Esophagus squamous epithelium (tissue), 5 donors: ENCODE measurements at regions not wholly inside any gene's neighbourhood (a gene's known extent, or its start where the extent isn't known, plus 50 kb on each side); places are given as distances from the start of the nearest gene placed in this dataset.

Experiments
- DNase-seq: peaks from one replicate; lab custom pipeline; 2025; lab: John Stamatoyannopoulos, UW
- H3K27ac ChIP-seq, 4 donors: fragments of 200-600 bp; sonication (generic); one replicate each; pipeline ENCODE4 v1.5.1; 2016 to 2019; ENCODE audit warnings: mild to moderate bottlenecking in 1 of 4
- H3K27me3 ChIP-seq, 4 donors: fragments of 200-600 bp; sonication (generic); 1 replicate in 3 of 4; 2 replicates in 1 of 4; pipeline versions ENCODE4 v1.5.1 to v1.6.0; 2017 to 2021; ENCODE audit warnings: antibody characterized with exemption in 1 of 4
- H3K36me3 ChIP-seq, 3 donors: fragments of 200-600 bp; sonication (generic); one replicate each; pipeline ENCODE4 v1.5.1; 2016 to 2019
- H3K4me1 ChIP-seq, 3 donors: fragments of 200-600 bp; sonication (generic); one replicate each; pipeline ENCODE4 v1.5.1; 2017 to 2019
- H3K4me3 ChIP-seq, 4 donors: fragments of 200-600 bp; sonication (generic); 1 replicate in 3 of 4; 2 replicates in 1 of 4; pipeline ENCODE4 v1.5.1; 2016 to 2019; ENCODE audit warnings: mild to moderate bottlenecking in 2 of 4, moderate library complexity in 1 of 4
- H3K9me3 ChIP-seq, 3 donors: fragments of 200-600 bp; sonication (generic); one replicate each; pipeline ENCODE4 v1.5.1; 2016 to 2019
- CTCF ChIP-seq, 6 experiments: fragments of 450-650 bp in 4 of 6; fragments of 200-600 bp in 2 of 6; sonication (generic) in 2 of 6; IDR thresholded peaks; one replicate each; pipeline ENCODE4 v1.5.1; 2016 to 2019; ENCODE audit warnings: antibody characterized with exemption in 6 of 6, mild to moderate bottlenecking in 4 of 6, moderate library complexity in 4 of 6
- POLR2A ChIP-seq, 4 donors: fragments of 450-650 bp; IDR thresholded peaks; one replicate each; pipeline ENCODE4 v1.6.1; 2017; ENCODE audit warnings: antibody characterized with exemption in 4 of 4, mild to moderate bottlenecking in 4 of 4, moderate library complexity in 3 of 4
- WGBS, 2 donors: methylation state at CpG; one replicate each; pipeline ENCODE4 v1.1.5; 2018; 5-methylcytosine and 5-hydroxymethylcytosine counted together
- intact Hi-C: fragments of 100-400 bp; cut with DNase I; formaldehyde crosslinking; loops from one replicate; pipeline ENCODE4 v1.15.0; 2022
- donor health status: DM: yes; HTN: yes; CAD: no.

DNA sequence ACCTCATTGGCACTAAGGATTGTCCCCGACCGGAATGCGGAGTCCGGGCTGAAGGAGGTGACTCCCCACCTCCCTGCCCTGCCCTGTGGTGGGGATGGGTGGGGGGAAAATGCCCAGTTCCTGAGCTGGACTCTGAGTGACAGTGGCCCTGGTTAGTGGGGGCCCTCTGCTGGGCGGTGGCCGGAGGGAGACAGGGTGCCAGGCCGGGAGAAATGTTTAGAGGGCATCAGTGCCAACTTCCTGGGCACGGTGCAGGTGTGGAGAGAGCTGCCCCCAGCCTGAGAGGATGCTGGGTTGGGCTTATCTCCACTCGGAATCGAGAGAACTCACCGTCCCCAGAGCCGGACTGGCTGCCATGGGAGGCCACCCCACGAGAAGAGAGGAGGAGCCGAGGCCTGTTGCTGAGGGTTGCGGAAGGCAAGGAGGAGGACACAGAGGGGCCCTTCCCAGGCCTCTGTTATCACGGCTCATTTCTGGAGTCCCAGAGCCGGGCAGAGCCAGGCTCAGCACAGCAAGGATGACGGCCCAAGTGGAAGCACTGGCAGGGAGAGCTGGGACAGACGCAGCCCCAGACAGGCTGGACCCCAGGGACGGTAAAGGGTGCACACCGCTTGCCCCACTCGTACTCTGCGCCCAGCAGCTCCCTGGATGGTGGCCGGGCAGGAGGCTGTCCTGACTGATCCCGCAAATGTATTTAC lies 156.7 kb downstream of the KIF26A start:
- Histone ChIP-seq H3K4me3 (no peak overlapping the region), H3K36me3 (no peaks in the 10 kb centered on the region), H3K27ac (no peak overlapping the region), H3K4me1 (peaks cover 0 to 8% (median 0%) of the 10 kb centered on the region in 3 donors), H3K9me3 (no peaks in the 10 kb centered on the region), H3K27me3 (peaks cover 0 to 52% (median 0%) of the 10 kb centered on the region in 4 donors)
- DNase-seq = no peak
- TF ChIP-seq POLR2A (IDR thresholded peaks at IDR 0.05) = no peak
- no peak for TF ChIP-seq CTCF (IDR thresholded peaks at IDR 0.05)
- intact Hi-C loops = no loop called here
- WGBS, 2 donors = 71 to 79% methylated on average over 8 to 9 of the region's 25 CpGs

GRCh38 chr14:104295681-104296387 lies 157.4 kb downstream of the KIF26A start:
- TF ChIP-seq POLR2A (IDR thresholded peaks at IDR 0.05) (no peak), CTCF (IDR thresholded peaks at IDR 0.05) (no peak)
- no peak overlapping the region for H3K27ac ChIP-seq
- H3K9me3 ChIP-seq = no peaks in the 10 kb centered on the region
- H3K27me3 ChIP-seq = peaks cover 0 to 48% (median 0%) of the 10 kb centered on the region in 4 donors
- no peak overlapping the region for H3K4me3 ChIP-seq
- no peaks in the 10 kb centered on the region for H3K36me3 ChIP-seq
- H3K4me1 ChIP-seq = peaks cover 0 to 8% (median 0%) of the 10 kb centered on the region in 3 donors
- WGBS, 2 donors = 74% methylated on average over 14 to 17 of the region's 24 CpGs
- intact Hi-C loops = no loop called here
- no peak for DNase-seq

- no peak overlapping the region for H3K4me3 ChIP-seq
- peaks cover 0 to 8% (median 0%) of the 10 kb centered on the region in 3 donors for H3K4me1 ChIP-seq
- intact Hi-C loops = no loop called here
- no peak overlapping the region for H3K27ac ChIP-seq
- no peaks in the 10 kb centered on the region for H3K9me3 ChIP-seq
- TF ChIP-seq CTCF (IDR thresholded peaks at IDR 0.05) = no peak
- no peak for TF ChIP-seq POLR2A (IDR thresholded peaks at IDR 0.05)
- peaks cover 0 to 41% (median 0%) of the 10 kb centered on the region in 4 donors for H3K27me3 ChIP-seq
- no peaks in the 10 kb centered on the region for H3K36me3 ChIP-seq
- WGBS, 2 donors = 50 to 79% methylated on average over 10 to 22 of the region's 26 CpGs
- no peak for DNase-seq
Measured at GRCh38 chr14:104296388-104297312, 158.3 kb downstream of the KIF26A start.

DNA sequence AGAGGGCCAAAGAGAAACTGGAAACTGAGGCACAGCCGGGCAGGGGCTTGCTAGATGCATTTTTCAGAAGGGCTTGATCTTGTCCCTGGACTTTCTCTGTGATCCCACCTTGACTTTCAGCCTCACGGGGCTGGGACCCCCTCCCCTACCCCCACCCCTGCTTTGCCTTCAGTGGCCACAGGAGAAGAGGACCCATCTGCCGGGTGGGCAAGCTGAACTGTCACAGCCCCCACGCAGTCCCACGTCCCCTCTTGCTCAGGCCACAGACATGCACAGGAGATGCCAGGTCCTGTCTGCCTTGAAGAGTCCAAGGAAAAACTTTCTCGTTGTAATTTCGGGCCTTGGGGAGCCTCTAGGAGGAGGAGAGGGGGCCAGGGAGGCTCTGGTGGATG lies 158.9 kb downstream of the KIF26A start:
- Histone ChIP-seq H3K36me3 (no peaks in the 10 kb centered on the region), H3K27me3 (peaks cover 0 to 34% (median 0%) of the 10 kb centered on the region in 4 donors), H3K27ac (no peak overlapping the region), H3K4me1 (peaks cover 0 to 8% (median 0%) of the 10 kb centered on the region in 3 donors), H3K9me3 (no peaks in the 10 kb centered on the region), H3K4me3 (no peak overlapping the region)
- WGBS, 2 donors = 55 to 57% methylated on average over 4 of the region's 7 CpGs
- intact Hi-C loops = no loop called here
- TF ChIP-seq POLR2A (IDR thresholded peaks at IDR 0.05) (no peak), CTCF (IDR thresholded peaks at IDR 0.05) (no peak)
- no peak for DNase-seq
